ENCODE measurements at regions not wholly inside any gene's neighbourhood (a gene's known extent, or its start where the extent isn't known, plus 50 kb on each side); places are given as distances from the start of the nearest gene placed in this dataset.
A peak's percentile ranks its signal among the peaks of the same experiment; 100 is the strongest.

GRCh38 chr10:42939237-42939636 lies 137.6 kb upstream of the RET start:
- no peaks in the 10 kb centered on the region for H3K4me1 ChIP-seq (ENCODE audit: insufficient read depth, poor library complexity, severe bottlenecking)
- H3K27me3 ChIP-seq (ENCODE audit: insufficient read depth, poor library complexity, severe bottlenecking) = no peaks in the 10 kb centered on the region
- H3K9me3 ChIP-seq (ENCODE audit: severe bottlenecking) = no peaks in the 10 kb centered on the region
- H3K36me3 ChIP-seq (ENCODE audit: low read depth) = no peaks in the 10 kb centered on the region
- DNase-seq (ENCODE audit: low spot score) = no peak
- H3K27ac ChIP-seq (ENCODE audit: poor library complexity, severe bottlenecking) = no peak overlapping the region
- TF ChIP-seq CTCF (IDR thresholded peaks at IDR 0.05; ENCODE audit: poor library complexity, severe bottlenecking) = no peak
- ATAC-seq (ENCODE audit: low read depth) = no peak
- no peak overlapping the region for H3K4me3 ChIP-seq (ENCODE audit: severe bottlenecking)

- no peaks in the 10 kb centered on the region for H3K27me3 ChIP-seq (ENCODE audit: insufficient read depth, poor library complexity, severe bottlenecking)
Measured at GRCh38 chr10:42939685-42940366, 137.0 kb upstream of the RET start.

GRCh38 chr10:42940487-42941294 lies 136.2 kb upstream of the RET start:
- H3K4me1 ChIP-seq (ENCODE audit: insufficient read depth, poor library complexity, severe bottlenecking) = no peaks in the 10 kb centered on the region
- DNase-seq (ENCODE audit: low spot score) = peak; percentile 23
- TF ChIP-seq CTCF (IDR thresholded peaks at IDR 0.05; ENCODE audit: poor library complexity, severe bottlenecking) = no peak
- no peaks in the 10 kb centered on the region for H3K27me3 ChIP-seq (ENCODE audit: insufficient read depth, poor library complexity, severe bottlenecking)
- H3K27ac ChIP-seq (ENCODE audit: poor library complexity, severe bottlenecking) = no peak overlapping the region
- no peaks in the 10 kb centered on the region for H3K36me3 ChIP-seq (ENCODE audit: low read depth)
- no peaks in the 10 kb centered on the region for H3K9me3 ChIP-seq (ENCODE audit: severe bottlenecking)
- no peak overlapping the region for H3K4me3 ChIP-seq (ENCODE audit: severe bottlenecking)
- ATAC-seq (ENCODE audit: low read depth) = no peak

More at GRCh38 chr10:42939685-42940366, 137.0 kb upstream of the RET start:
- H3K36me3 ChIP-seq (ENCODE audit: low read depth) = no peaks in the 10 kb centered on the region
- H3K9me3 ChIP-seq (ENCODE audit: severe bottlenecking) = no peaks in the 10 kb centered on the region
- ATAC-seq (ENCODE audit: low read depth) (no peak), DNase-seq (ENCODE audit: low spot score) (no peak)
- no peak overlapping the region for H3K4me3 ChIP-seq (ENCODE audit: severe bottlenecking)
- no peak for TF ChIP-seq CTCF (IDR thresholded peaks at IDR 0.05; ENCODE audit: poor library complexity, severe bottlenecking)
- H3K27ac ChIP-seq (ENCODE audit: poor library complexity, severe bottlenecking) = no peak overlapping the region
- no peaks in the 10 kb centered on the region for H3K4me1 ChIP-seq (ENCODE audit: insufficient read depth, poor library complexity, severe bottlenecking)

DNA sequence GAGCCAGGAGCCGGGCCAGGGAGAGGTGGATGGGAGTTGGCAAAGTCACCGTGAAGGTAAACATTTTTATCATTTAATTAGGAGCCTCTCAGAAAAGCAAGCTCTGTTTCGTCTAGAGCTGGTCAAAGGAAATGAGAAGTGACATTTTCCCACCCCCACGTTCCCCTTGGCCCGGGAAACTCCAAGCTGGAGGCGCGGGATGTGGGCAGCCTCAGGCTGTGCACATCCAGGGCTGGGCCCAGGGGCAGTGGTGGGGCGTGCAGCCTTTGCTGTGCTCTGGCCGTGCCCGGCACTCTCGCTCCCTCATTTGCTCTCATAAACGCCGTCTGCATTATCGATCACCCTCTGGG lies 135.6 kb upstream of the RET start:
- Histone ChIP-seq H3K9me3 (ENCODE audit: severe bottlenecking) (no peaks in the 10 kb centered on the region), H3K4me3 (ENCODE audit: severe bottlenecking) (no peak overlapping the region), H3K36me3 (ENCODE audit: low read depth) (no peaks in the 10 kb centered on the region), H3K27ac (ENCODE audit: poor library complexity, severe bottlenecking) (no peak overlapping the region), H3K27me3 (ENCODE audit: insufficient read depth, poor library complexity, severe bottlenecking) (no peaks in the 10 kb centered on the region), H3K4me1 (ENCODE audit: insufficient read depth, poor library complexity, severe bottlenecking) (no peaks in the 10 kb centered on the region)
- DNase-seq (ENCODE audit: low spot score) (peak; percentile 41), ATAC-seq (ENCODE audit: low read depth) (no peak)
- no peak for TF ChIP-seq CTCF (IDR thresholded peaks at IDR 0.05; ENCODE audit: poor library complexity, severe bottlenecking)

DNA sequence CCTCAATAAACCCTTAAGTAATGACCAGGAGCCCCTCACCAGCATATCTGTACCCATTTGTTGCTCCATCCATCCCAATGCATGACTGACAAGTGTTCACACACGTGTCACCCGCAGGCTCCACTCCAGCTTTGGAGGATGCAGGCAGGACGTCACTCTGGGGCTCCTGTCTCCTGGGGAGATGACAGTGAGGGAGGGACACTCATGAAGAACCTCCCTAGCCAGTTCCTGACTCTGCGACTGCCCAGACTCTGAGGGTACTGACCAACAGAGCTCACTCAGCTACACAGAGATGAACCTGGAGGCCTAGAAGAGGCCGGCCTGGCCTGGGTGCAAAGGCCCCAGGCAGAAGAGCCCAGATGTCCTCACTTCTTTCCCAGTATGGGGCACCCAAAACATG lies 135.1 kb upstream of the RET start:
- DNase-seq (ENCODE audit: low spot score) = no peak
- no peak for ATAC-seq (ENCODE audit: low read depth)
- H3K36me3 ChIP-seq (ENCODE audit: low read depth) = no peaks in the 10 kb centered on the region
- H3K27ac ChIP-seq (ENCODE audit: poor library complexity, severe bottlenecking) = no peak overlapping the region
- no peaks in the 10 kb centered on the region for H3K4me1 ChIP-seq (ENCODE audit: insufficient read depth, poor library complexity, severe bottlenecking)
- H3K4me3 ChIP-seq (ENCODE audit: severe bottlenecking) = no peak overlapping the region
- TF ChIP-seq CTCF (IDR thresholded peaks at IDR 0.05; ENCODE audit: poor library complexity, severe bottlenecking) = no peak
- H3K27me3 ChIP-seq (ENCODE audit: insufficient read depth, poor library complexity, severe bottlenecking) = no peaks in the 10 kb centered on the region
- H3K9me3 ChIP-seq (ENCODE audit: severe bottlenecking) = no peaks in the 10 kb centered on the region

Data from RWPE2 (cell line).